ENCODE measurements at regions not wholly inside any gene's neighbourhood (a gene's known extent, or its start where the extent isn't known, plus 50 kb on each side); places are given as distances from the start of the nearest gene placed in this dataset.

DNA sequence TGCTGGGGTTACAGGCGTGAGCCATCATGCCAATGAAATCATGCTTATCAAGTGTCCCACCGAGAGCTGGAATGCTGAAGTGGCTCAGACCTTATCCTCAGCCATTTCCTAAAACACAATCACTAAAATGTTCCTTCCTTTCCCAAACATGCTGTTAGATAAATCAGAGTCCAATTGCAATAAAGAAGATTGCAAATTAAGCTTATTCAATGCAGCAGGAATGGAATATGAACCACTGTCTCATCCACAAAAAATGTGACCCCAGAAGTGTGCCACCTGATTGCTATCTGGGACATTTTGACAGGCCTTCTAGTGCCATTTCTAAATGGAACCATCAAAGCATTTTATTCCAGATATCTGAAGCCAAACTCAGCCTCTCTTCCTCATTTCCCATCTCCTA, 205.5 kb upstream of the CDH11 start:
- no peak for TF ChIP-seq CTCF (IDR thresholded peaks at IDR 0.05; ENCODE audit: low read depth, low read length, poor library complexity, severe bottlenecking)
- TF ChIP-seq EZH2phosphoT487 (IDR thresholded peaks at IDR 0.05; ENCODE audit: borderline replicate concordance, low read length), result no peak

Data from DOHH2 (cell line).